ENCODE measurements at regions not wholly inside any gene's neighbourhood (a gene's known extent, or its start where the extent isn't known, plus 50 kb on each side); places are given as distances from the start of the nearest gene placed in this dataset.

GRCh38 chr13:74726206-74726605 is 592.0 kb upstream of the KLF12 start:
- no peak for TF ChIP-seq POLR2A (IDR thresholded peaks at IDR 0.05; ENCODE audit: low read length)
- TF ChIP-seq GATA1 (IDR thresholded peaks at IDR 0.05; ENCODE audit: low read depth, low read length), result no peak

Data from erythroblast (primary cell).